ENCODE measurements at regions not wholly inside any gene's neighbourhood (a gene's known extent, or its start where the extent isn't known, plus 50 kb on each side); places are given as distances from the start of the nearest gene placed in this dataset.

GRCh38 chr3:117955196-117955595, 1079.5 kb downstream of the IGSF11 start:
- Histone ChIP-seq H3K9me3 (replicated peaks in 1 of 3) (no peaks in the 10 kb centered on the region), H3K36me3 (replicated peaks in 1 of 2) (no peaks in the 10 kb centered on the region), H3K27ac (no peak overlapping the region), H3K4me1 (replicated peaks in 1 of 2) (peaks cover 0 to 3% of the 10 kb centered on the region in 2 donors), H3K4me3 (no peak overlapping the region), H3K27me3 (no peaks in the 10 kb centered on the region)
- no peak for TF ChIP-seq POLR2A (IDR thresholded peaks at IDR 0.05)
- no peak for TF ChIP-seq CTCF (IDR thresholded peaks at IDR 0.05)
- no peak for DNase-seq
- intact Hi-C loops (cut with DNase I): no loop called here

- TF ChIP-seq CTCF (IDR thresholded peaks at IDR 0.05) (no peak), POLR2A (IDR thresholded peaks at IDR 0.05) (no peak)
- no peaks in the 10 kb centered on the region for H3K27me3 ChIP-seq
- DNase-seq: no peak
- H3K4me1 ChIP-seq (replicated peaks in 1 of 2): peaks cover 0 to 10% of the 10 kb centered on the region in 2 donors
- no peak overlapping the region for H3K27ac ChIP-seq
- H3K9me3 ChIP-seq (replicated peaks in 1 of 3): no peaks in the 10 kb centered on the region
- 85 to 95% (median 89%) methylated on average over 2 of the region's 2 CpGs for WGBS, 4 donors
- no peak overlapping the region for H3K4me3 ChIP-seq
- intact Hi-C loops (cut with DNase I): no loop called here
- H3K36me3 ChIP-seq (replicated peaks in 1 of 2): no peaks in the 10 kb centered on the region
Observed at GRCh38 chr3:117958027-117958426, 1076.6 kb downstream of the IGSF11 start.

- H3K9me3 ChIP-seq (replicated peaks in 1 of 3): no peaks in the 10 kb centered on the region
- H3K4me1 ChIP-seq (replicated peaks in 1 of 2): peaks cover 0 to 7% of the 10 kb centered on the region in 2 donors
- no peak overlapping the region for H3K27ac ChIP-seq
- no peaks in the 10 kb centered on the region for H3K36me3 ChIP-seq (replicated peaks in 1 of 2)
- H3K27me3 ChIP-seq: no peaks in the 10 kb centered on the region
- 61 to 86% (median 83%) methylated on average over 2 of the region's 2 CpGs for WGBS, 4 donors
- intact Hi-C loops (cut with DNase I): no loop called here
- no peak overlapping the region for H3K4me3 ChIP-seq
- no peak for DNase-seq
- TF ChIP-seq POLR2A (IDR thresholded peaks at IDR 0.05) (no peak), CTCF (IDR thresholded peaks at IDR 0.05) (no peak)
Observed at GRCh38 chr3:117962750-117963149, 1071.9 kb downstream of the IGSF11 start.

- intact Hi-C loops (cut with DNase I): no loop called here
- H3K9me3 ChIP-seq (replicated peaks in 1 of 3): no peaks in the 10 kb centered on the region
- H3K4me3 ChIP-seq: no peak overlapping the region
- 63 to 87% (median 82%) methylated on average over 2 of the region's 2 CpGs for WGBS, 4 donors
- TF ChIP-seq POLR2A (IDR thresholded peaks at IDR 0.05) (no peak), CTCF (IDR thresholded peaks at IDR 0.05) (no peak)
- DNase-seq: no peak
- no peak overlapping the region for H3K27ac ChIP-seq
- H3K36me3 ChIP-seq (replicated peaks in 1 of 2): no peaks in the 10 kb centered on the region
- H3K4me1 ChIP-seq (replicated peaks in 1 of 2): peaks cover 0 to 7% of the 10 kb centered on the region in 2 donors
- no peaks in the 10 kb centered on the region for H3K27me3 ChIP-seq
Observed at GRCh38 chr3:117963858-117964257, 1070.8 kb downstream of the IGSF11 start.

Measured in adrenal gland (tissue), 9 donors.